HUDEP-2 (cell line): ENCODE measurements at regions not wholly inside any gene's neighbourhood (a gene's known extent, or its start where the extent isn't known, plus 50 kb on each side); places are given as distances from the start of the nearest gene placed in this dataset.
A peak's percentile ranks its signal among the peaks of the same experiment; 100 is the strongest.
"Not testable (repeated sequence)": the region's sequence is repeated elsewhere in the genome, so short reads cannot be mapped to it uniquely, and the experiment has no call there.

ENCODE experiments used
- DNase-seq, 76 experiments: peaks; one replicate each; lab custom pipeline; 2025; ENCODE audit not compliant: unreplicated experiment in 76 of 76; lab: John Stamatoyannopoulos, UW

DNA sequence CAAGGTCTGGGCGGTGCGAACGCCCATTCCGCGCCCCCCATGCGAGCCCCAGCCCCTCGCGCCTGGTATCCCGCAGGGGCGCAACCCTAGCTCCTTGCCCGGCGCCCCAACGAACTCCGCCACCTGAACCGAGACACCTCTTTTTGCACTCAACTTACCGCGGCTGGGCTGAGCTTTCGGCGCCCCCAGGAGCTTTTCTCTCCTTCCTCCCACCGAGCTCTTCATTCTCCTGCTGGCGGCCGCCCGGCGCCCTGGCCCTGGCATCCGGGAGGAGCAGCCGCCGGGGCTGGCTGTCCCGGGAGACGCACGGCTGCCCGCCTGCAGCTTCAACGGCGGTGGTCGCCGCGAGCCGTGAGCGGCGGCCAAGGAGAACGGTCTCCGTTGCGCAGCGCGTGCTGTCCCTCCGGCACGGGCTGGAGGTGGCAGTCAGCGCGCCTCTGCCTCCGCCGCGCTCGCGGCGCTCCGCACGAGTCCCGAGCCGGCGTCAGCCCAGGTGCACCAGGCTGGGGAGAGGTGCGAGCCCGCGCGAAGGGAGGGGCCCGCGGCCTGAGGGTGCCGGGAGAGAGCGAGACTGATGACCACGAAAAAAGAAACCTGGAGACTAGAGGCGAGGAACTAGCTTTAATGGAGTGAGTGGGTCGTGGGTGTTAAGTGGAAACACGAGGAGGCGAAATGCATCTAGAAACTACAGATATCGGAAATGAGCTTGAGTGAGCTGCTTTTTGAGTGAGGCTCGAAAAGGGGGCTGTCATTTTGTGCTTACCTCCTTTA lies 621.5 kb upstream of the ZNF385D start:
- DNase-seq: no peak

DNA sequence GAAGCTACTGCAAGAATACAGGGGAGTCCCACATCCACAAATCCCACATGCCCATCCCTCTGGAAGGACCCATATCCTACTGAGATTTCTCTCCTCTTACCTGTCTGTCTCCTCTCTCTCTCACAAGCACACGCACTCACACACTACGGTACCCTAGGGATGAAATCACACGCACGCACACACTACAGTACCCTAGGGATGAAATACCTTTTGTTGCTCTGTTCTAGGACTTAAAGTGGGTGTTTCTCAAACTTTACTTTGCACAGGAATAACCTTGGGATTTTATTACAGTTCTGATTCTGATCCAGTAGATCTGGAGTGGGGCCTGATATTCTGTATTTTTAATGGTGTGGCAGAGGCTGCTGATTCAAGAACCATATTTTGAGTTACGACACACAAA lies 622.2 kb upstream of the ZNF385D start:
- no peak for DNase-seq

DNA sequence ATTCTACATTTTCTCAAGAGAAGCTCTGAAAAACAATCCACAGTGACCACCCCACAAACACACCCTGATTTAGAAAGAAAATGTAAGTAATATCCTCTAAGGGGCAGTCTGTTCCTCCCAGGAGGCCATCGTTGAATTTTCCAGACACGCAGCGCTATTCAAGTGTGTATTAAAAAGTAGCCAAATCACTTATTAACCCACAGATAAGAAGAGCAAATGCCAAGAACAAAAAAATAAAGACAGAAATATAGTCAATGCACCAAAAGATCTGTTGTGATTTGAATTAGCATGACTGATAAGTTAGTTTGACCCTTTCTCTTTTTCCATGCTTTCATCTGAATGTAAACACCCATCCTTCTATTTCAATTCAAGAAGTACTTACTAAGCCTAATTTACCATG lies 622.8 kb upstream of the ZNF385D start:
- no peak for DNase-seq

DNA sequence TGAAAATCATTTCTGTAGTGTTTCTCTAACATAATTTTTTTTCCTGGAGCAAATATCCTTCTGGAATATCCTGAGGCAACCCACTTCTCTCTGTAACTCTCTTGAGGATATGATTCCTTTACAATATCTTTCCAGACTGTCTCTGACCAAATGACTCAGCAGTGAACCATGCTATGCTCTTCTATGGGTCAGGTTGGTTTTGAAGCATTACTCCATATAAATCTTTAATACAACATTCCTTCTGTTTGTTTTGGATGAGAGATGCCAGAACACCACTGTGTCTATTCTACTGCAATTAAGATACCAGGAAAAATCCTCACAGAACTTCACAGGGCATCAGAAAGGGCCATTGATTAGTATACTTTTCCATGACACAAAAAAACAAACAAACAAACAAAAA lies 626.4 kb upstream of the ZNF385D start:
- DNase-seq: no peak

DNA sequence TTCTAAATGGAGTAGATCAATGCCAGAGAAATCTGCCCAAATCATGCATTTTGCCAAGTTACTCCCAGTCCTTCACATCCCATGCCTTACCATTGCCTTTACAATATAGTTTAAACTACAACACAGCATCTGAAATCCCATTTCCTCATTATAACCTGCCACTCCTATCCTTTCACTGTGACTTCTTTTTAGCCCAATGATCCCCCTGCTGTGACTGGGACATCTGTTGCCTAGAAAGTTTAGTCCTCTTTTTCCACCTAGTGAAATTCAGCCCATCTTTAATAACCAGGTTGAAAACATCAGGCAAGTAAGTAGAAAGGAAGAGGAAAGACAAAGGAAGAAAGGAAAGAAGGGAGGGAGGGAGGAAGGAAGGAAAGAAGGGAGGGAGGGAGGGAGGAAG lies 627.9 kb upstream of the ZNF385D start:
- no peak for DNase-seq

DNA sequence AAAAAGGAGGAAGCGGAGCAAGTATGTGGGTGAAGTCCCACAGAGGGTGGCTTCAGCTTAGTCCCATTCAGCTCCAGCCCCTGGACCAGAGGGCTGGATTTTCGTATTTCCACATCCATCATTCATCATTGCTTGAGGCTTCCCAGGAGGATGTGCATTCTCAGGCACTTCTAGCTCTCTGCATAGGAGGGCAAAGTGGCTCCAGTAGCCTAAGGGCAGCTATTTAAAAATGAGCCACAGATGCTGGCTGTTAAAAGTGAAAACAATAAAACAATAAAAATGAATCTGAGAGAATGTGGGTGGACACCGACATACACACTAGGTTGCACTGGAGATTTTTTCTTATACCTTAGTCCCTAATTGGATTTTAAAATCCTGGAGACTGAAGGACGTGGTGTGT lies 629.2 kb upstream of the ZNF385D start:
- no peak for DNase-seq

DNA sequence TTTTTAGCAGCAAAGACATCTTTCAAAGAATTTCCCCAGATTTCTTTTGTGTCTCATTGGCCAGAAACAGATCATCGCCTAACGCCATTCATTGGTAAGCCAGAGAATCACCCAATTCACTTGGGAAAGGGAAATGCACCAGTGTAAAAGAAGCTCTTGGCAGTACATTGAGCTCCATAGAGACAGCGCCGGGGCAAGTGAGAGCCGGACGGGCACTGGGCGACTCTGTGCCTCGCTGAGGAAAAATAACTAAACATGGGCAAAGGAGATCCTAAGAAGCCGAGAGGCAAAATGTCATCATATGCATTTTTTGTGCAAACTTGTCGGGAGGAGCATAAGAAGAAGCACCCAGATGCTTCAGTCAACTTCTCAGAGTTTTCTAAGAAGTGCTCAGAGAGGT lies 630.6 kb upstream of the ZNF385D start:
- not testable (repeated sequence) for DNase-seq

DNA sequence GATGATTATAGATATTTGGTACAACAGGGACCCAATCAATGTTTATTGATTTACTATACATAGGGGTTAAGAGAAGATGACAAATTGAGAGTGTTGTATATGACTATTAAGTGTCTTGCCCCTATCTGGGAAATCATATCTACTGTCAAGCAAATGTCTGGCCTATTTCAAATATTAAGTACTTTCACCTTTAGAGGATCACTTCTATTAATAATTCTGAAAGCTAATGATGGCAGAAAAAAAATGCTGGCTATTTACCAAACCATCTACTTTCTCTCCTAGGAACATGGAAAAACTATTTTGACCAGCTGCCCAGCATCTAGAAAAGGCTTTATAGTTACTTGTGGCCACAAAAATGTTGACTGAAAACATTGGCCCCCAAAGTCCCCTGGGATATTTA lies 632.3 kb upstream of the ZNF385D start:
- DNase-seq: no peak

DNA sequence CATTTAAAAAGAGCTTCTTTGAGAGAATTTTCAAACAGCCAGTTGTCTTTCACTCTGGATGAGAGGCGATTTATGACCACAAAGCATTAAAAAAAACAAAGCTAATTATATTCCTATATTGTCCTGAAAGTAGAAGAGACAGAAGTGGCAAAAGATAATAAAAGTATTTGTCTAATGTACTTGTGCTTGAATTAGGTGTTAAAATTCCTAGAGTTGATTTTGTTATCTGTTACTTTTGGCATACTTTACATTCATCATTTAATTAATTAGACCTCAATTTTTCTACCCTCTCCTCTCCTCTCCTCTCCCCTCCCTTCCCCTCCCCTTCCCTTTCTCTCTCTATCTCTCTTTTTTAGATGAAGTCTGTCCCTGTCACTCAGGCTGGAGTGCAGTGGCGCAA lies 635.1 kb upstream of the ZNF385D start:
- no peak for DNase-seq

DNA sequence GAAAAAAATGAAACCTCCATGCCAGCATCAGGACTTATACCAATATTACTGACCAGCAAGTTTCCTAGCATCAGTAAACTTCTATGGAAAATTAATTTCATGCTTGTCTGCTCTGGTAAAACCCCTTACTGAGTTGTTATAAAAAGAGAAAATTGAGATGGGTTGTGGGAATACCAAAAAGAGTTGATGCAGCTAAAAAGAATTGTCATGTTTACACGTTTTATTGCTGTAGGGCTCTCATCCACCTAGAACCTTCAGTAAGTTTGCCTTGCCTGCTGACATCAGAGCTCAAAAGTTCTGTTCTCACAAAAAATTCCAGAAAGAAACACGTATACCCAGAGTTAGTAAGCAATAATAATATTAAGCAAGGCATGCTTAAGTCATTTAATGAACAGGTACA lies 641.3 kb upstream of the ZNF385D start:
- DNase-seq: no peak

DNA sequence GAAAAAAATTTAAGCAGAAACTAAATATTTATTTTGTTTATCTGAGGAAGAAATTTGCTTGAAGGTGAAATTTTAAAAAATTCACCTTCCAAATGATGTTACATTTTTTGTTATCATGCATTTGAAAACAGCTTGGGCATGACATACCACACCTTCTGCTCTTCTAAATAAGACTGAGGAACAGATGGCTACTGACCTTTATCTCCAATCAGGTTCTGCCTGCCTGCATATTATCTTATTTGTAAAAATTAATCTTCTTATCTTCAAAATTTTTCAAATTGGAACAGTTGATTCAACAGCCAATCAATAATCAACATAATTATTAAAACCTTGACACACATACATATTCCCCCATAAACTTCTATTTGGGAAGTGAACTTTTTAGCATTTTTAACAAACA lies 641.8 kb upstream of the ZNF385D start:
- DNase-seq: peak in 3 of 76 experiments; percentile 2 to 16 (median 2)

DNA sequence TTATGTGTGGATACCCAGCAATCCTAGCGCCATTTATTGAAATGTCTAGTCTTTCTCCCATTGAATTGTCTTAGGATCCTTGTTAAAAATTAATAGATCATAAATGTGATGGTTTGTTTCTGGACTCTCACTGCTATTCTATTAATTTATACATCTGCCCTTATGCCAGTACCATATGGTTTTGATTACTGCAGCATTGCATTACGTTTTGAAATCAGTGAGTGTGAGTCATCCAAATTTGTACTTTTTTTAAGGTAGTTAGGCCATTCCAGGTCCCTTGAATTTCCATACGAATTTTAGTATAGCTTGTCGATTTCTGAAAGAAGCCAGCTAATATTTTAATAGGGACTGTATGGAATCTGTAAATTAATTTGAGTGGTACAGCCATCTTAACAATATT lies 648.6 kb upstream of the ZNF385D start:
- DNase-seq: no peak

DNA sequence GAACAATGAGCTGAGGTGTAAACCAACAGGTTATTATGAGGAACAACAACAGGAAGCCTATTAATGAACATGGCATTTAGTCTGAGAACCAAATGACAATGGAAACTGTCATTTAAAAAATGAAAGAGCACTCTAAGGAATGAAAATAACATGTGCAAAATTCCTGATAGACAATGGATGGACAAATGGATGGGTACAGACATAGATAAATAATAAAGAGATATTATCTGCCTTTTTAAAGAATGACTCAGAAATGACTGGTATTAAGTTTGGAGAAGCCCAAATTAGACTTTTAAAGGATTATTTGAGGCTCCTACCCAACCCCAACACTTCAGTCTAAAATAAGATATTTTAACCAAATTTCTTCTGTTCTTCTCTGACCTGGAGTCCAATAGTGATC lies 650.5 kb upstream of the ZNF385D start:
- DNase-seq: no peak

DNA sequence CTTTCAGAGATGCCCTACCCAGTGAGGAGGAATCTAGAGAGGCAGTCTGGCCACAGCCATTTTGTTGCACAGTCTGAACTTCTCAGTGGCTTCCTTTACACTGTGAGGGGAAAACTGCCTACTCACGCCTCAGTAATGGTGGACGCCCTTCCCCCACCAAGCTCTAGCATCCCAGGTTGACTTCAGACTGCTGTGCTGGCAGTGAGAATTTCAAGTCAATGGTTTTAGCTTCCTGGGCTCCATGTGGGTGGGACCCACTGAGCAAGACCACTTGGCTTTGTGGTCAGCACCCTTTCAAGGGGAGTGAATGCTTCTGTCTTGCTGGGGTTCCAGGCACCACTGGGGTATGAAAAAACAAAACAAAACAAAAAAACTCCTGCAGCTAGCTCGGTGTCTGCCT lies 663.2 kb upstream of the ZNF385D start:
- no peak for DNase-seq

DNA sequence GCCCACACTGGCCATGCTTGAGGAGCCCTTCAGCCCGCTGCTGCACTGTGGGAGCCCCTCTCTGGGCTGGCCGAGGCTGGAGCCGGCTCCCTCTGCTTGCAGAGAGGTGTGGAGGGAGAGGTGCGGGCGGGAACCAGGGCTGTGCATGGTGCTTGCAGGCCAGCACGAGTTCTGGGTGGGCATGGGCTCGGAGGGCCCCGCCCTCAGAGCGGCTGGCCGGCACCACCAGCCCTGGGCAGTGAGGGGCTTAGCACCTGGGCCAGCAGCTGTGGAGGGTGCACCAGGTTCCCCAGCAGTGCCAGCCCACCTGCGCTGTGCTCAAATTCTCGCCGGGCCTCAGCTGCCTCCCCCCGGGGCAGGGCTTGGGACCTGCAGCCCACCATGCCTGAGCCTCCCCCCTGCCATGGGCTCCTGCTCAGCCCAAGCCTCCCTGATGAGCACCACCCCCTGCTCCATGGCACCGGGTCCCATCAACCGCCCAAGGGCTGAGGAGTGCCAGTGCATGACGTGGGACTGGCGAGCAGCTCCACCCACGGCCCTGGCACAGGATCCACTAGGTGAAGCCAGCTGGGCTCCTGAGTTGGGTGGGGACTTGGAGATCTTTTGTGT lies 665.9 kb upstream of the ZNF385D start:
- DNase-seq: not testable (repeated sequence)

DNA sequence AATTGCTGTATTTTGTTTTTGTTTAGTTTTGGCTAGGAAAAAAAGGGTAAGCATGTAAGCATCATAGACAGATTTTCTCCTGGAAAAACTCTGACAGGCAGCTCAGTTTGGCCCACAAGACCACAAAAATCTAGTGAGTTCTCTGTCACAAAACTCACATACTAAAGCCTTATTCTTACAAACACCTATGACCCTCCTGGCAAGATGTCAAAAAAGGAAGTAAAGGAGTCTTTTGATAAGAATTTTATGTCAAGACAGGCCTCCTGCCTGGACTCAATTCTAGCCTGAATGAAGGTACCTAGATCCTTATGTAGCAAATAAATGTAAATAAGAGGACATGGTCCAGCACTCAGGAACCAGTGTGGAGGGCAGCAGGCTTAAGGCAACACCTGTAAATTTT lies 668.3 kb upstream of the ZNF385D start:
- no peak for DNase-seq

DNA sequence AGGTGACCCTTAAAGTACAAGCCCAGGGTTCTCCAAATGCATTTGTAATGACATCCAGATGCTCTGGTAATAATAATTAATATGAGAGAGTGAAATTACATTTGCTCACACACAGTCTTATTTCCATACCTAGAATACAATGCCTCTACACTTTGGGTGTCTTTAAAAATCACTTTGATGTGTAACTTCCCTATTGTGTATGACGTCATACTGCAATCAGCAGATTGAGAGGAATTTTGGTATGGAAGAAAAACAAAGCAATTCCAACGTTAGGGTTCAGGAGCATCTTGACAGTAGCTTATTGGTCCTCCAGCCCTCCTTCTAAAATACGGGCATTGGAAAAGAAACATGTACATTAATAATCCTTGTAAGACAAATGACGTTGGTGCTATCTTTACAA lies 670.6 kb upstream of the ZNF385D start:
- DNase-seq: no peak

DNA sequence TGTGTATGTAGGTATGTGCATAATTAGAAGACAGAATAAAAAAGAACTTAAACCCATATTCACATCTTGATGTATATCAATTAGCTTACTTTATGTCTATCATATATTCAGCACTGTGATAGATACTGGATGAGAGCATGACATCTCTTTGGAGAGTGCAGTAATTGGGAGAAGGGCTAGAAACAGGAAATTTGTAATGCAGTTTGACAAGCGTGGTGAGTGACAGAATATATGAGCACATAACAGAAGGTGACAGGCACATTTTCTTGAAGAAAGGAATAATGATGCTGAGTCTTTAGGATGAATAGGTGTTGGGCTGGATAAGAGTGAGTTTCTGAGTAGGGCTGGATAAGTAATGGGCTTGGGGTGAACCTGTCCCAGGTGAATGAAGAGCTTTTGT lies 680.3 kb upstream of the ZNF385D start:
- no peak for DNase-seq

DNA sequence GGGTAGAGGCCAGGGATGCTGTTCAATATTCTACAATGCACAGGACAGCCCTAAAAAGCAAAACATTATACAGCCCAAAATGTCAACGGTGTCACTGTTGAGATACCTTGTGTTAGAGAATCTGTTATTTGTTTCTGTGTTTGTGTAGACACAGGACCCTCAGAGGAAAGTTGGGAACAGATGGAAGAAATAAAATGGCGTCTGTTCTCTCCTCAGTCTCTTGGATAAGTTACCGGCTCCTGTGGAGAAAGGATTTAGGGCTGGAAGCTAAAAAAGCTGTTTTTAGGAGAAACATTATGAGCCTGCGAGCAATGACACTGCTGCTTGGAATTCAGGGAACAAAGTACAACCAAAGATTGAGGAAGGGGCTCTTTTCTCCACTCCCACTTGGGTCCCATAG lies 688.6 kb upstream of the ZNF385D start:
- no peak for DNase-seq

DNA sequence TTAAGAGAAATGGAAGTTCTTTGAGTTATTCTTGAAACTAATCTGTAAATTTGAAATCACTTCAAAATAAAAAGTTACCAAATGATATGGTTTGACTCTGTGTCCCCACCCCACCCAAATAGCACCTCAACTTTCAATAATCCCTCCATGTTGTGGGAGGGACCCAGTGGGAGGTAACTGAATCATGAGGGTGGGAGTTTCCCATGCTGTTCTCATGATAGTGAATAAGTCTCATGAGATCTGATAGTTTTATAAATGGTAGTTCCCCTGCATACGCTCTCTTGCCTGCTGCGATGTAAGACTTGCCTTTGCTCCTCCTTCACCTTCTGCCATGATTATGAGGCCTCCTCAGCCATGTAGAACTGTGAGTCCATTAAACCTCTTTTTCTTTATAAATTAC lies 690.7 kb upstream of the ZNF385D start:
- DNase-seq: no peak

DNA sequence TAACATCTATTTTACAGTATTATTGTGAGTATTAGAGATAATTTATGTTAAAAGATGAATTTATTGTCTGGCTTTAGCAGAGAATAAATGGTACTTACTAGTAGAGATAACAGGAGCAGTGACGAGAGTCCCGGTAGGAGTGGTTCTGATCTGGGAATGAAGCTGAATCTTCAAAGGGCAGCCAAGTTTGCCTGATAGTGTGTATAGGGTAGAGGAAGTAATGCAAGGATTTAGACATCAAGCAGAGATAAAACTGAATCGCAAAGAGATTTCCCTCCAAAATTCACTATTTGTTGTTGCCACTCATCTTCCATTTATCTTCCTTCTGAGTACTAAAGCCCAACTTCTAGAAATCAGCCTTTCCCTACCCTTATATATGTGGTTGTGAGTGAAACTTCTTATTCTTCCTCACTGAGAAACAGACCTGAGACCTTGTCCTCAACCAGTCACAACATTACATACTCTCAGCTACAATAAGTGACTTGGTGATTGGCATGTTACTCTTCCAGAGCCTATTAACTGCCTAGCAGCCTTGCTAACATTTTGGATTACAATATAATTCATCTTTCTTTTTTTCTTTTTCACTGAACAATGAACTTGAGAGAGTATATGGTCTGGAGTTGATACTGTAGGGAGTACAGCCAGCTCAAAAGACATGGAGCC lies 692.7 kb upstream of the ZNF385D start:
- no peak for DNase-seq

DNA sequence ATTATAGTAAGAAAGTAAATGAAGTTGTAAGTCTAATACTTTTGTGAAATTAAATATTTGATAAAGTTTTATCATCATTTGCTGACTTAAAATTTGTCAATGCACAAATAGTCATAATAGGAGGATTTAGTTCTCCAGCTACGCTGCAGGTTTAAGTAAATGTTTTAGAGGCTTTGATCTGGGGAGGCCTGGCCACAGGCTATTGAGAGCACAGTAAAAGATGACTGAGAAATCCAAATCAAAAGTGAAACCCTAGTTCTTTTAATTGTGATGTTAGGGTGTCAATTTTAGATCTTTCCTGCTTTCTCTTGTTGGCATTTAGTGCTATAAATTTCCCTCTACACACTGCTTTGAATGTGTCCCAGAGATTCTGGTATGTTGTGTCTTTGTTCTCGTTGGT lies 694.3 kb upstream of the ZNF385D start:
- DNase-seq: not testable (repeated sequence)
